NCI-H2196 treated with DMSO at 0.1 percent for 48 hours (cell line): ENCODE measurements at regions not wholly inside any gene's neighbourhood (a gene's known extent, or its start where the extent isn't known, plus 50 kb on each side); places are given as distances from the start of the nearest gene placed in this dataset.

Experiments used
- DNase-seq: peaks from one replicate; lab custom pipeline; 2025; ENCODE audit not compliant: unreplicated experiment; lab: John Stamatoyannopoulos, UW

GRCh38 chr16:80489173-80489572, 51.6 kb upstream of the DYNLRB2 start:
- DNase-seq, result no peak

GRCh38 chr16:80488167-80488566, 52.6 kb upstream of the DYNLRB2 start:
- DNase-seq, result no peak

- DNase-seq, result no peak
These were observed 60.1 kb upstream of the DYNLRB2 start for GRCh38 chr16:80480664-80481063.

- DNase-seq, result no peak
These were observed 63.0 kb upstream of the DYNLRB2 start for GRCh38 chr16:80477838-80478237.

GRCh38 chr16:80468029-80468428, 72.8 kb upstream of the DYNLRB2 start:
- DNase-seq, result no peak

GRCh38 chr16:80466024-80466987, 74.5 kb upstream of the DYNLRB2 start:
- peak; percentile 1 for DNase-seq

GRCh38 chr16:80463751-80464495, 76.9 kb upstream of the DYNLRB2 start:
- DNase-seq, result no peak

- DNase-seq, result no peak
These were observed 77.5 kb upstream of the DYNLRB2 start for GRCh38 chr16:80463326-80463725.

- DNase-seq, result no peak
These were observed 77.9 kb upstream of the DYNLRB2 start for GRCh38 chr16:80462917-80463316.

GRCh38 chr16:80460988-80461387, 79.8 kb upstream of the DYNLRB2 start:
- DNase-seq, result no peak

GRCh38 chr16:80459966-80460365, 80.8 kb upstream of the DYNLRB2 start:
- DNase-seq, result no peak

- no peak for DNase-seq
These were observed 81.4 kb upstream of the DYNLRB2 start for GRCh38 chr16:80459331-80459777.

- no peak for DNase-seq
These were observed 82.9 kb upstream of the DYNLRB2 start for GRCh38 chr16:80457871-80458270.

- DNase-seq, result no peak
These were observed 86.0 kb upstream of the DYNLRB2 start for GRCh38 chr16:80454802-80455201.

- DNase-seq, result no peak
These were observed 91.4 kb upstream of the DYNLRB2 start for GRCh38 chr16:80449392-80449791.

- no peak for DNase-seq
These were observed 93.6 kb upstream of the DYNLRB2 start for GRCh38 chr16:80447241-80447640.

GRCh38 chr16:80442779-80443178, 98.0 kb upstream of the DYNLRB2 start:
- DNase-seq, result no peak

- no peak for DNase-seq
These were observed 98.9 kb upstream of the DYNLRB2 start for GRCh38 chr16:80441935-80442334.

GRCh38 chr16:80440667-80441066, 100.1 kb upstream of the DYNLRB2 start:
- no peak for DNase-seq

- no peak for DNase-seq
These were observed 103.1 kb upstream of the DYNLRB2 start for GRCh38 chr16:80437707-80438106.

GRCh38 chr16:80436510-80436909, 104.3 kb upstream of the DYNLRB2 start:
- no peak for DNase-seq

GRCh38 chr16:80433623-80434022, 107.2 kb upstream of the DYNLRB2 start:
- DNase-seq, result no peak
